GM12892 (cell line): ENCODE measurements at regions not wholly inside any gene's neighbourhood (a gene's known extent, or its start where the extent isn't known, plus 50 kb on each side); places are given as distances from the start of the nearest gene placed in this dataset.

Experiments used
- DNase-seq: peaks from one replicate; pipeline ENCODE4 v3.0.0; 2011; ENCODE audit not compliant: insufficient read length
- FAIRE-seq: peaks from 2 replicates; lab custom pipeline; 2011; peaks lifted over from hg19 to GRCh38; lab: Jason Lieb, UNC
- POLR2A ChIP-seq: IDR thresholded peaks from 2 replicates; pipeline ENCODE4 v1.6.1; 2011; ENCODE audit warnings: low read depth, low read length, control low read depth
- POLR2AphosphoS5 ChIP-seq: IDR thresholded peaks from 2 replicates; pipeline ENCODE4 v1.6.1; 2011; ENCODE audit warnings: low read depth, low read length, control low read depth
- TAF1 ChIP-seq: IDR thresholded peaks from 2 replicates; pipeline ENCODE4 v1.6.1; 2011; ENCODE audit warnings: low read depth, mild to moderate bottlenecking, control low read depth, low read length, borderline replicate concordance

DNA sequence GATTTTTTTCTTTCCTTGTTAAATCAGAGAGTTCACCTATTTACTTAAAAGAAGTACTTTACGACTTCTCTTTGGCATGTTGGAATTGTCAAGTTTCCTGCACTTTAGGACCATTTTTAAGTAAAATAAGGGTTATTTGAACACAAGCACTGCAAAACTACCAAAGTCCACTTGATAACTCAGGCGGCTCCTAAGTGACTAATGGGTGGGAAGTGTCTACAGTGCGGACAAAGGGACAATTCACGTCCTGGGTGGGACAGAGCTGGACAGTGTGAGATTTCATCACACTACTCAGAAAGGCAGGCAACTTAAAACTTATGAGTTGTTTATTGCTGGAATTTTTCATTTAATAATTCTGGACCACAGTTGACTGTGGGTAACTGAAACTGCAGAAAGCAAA, 590.2 kb upstream of the UBE2E2 start:
- FAIRE-seq (no peak), DNase-seq (no peak)
- TF ChIP-seq POLR2A (no peak), TAF1 (no peak), POLR2AphosphoS5 (no peak)

DNA sequence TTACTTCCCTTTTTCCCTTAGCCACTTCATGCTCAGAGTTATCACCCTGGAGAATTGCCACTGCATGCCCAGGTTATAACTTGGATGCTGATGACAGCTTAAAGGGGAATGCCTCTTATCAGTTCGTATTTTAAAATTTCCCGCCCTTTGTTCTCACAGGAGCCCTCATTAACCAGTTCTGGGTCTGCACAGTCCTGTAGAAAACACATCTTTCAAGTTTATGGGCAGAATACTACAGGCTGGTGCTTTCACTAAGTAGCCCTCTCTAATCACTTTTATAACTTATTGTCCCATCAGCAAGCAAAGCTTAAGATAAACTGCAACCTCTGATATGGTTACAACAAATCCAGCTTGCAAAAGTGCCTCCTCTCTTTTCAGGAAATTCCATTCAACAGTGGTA, 587.3 kb upstream of the UBE2E2 start:
- DNase-seq (no peak), FAIRE-seq (no peak)
- TF ChIP-seq TAF1, result no peak
- no peak for TF ChIP-seq POLR2AphosphoS5
- no peak for TF ChIP-seq POLR2A

DNA sequence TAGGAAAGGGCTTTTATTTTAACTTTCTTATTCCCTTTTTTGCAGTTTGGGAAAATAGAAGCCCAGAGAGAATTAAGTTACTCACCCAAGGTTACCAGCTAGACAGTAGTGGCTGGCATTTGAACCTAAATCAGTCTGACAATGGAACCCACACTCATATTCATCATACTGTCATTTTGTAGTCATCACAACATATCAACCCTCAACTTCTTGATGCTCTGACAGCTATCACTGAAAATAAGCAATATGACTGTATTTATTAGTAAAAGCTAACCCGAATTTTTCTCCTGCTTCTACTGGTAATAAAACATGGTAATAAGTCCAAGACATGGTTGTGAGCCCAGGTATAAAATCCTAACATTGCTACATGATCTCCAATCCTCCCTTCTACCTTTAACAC, 585.8 kb upstream of the UBE2E2 start:
- no peak for DNase-seq
- TF ChIP-seq POLR2A (no peak), TAF1 (no peak), POLR2AphosphoS5 (no peak)
- no peak for FAIRE-seq

DNA sequence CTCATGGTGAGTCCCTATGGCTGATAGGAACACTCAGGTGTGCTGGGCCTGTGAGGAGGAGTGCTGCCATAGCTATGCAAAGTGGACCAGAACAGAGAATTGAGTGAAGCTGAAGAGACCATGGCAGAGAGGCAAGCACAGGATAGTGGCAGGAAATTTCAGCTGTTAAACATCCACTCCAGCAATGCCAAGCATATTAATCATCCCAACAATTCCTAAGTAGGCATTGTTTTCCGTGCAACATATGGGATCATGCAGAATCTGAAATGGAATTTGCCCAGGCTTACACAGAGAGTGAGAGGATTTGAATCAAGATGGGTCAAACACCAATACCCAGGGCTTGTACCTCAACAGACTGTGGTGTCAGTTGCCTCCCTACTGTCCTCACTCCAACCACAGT, 582.6 kb upstream of the UBE2E2 start:
- FAIRE-seq, result no peak
- no peak for TF ChIP-seq TAF1
- TF ChIP-seq POLR2A, result no peak
- TF ChIP-seq POLR2AphosphoS5, result no peak
- DNase-seq, result no peak

DNA sequence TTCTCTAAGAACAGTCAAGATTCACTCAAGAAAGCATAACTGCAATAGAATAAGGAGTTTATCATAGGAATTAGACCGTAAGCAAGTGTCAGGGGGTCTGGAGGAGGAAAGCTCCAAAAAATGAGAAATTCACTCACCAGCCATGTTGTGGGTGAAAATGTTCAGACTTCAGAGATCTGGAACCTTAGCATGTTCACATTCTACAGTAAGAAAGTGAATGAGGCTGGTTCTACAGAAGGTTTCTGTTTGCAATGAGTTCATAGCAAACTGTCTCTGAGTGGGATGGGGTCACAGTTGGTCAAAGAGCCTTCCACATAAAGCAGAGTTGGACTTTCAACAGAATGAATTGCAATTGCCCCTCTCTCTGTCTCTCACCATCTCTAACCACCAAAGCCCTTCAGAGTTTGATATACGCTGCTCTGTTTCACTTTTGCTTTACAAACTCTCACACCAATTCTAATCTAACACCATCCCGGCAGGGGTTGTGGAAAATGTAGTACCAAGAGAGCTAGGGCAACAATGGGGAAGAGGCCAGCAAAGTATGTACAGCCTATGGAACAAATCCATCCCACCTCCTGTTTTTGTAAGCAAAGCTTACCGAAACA, 581.8 kb upstream of the UBE2E2 start:
- FAIRE-seq (no peak), DNase-seq (no peak)
- TF ChIP-seq TAF1 (no peak), POLR2A (no peak), POLR2AphosphoS5 (no peak)

DNA sequence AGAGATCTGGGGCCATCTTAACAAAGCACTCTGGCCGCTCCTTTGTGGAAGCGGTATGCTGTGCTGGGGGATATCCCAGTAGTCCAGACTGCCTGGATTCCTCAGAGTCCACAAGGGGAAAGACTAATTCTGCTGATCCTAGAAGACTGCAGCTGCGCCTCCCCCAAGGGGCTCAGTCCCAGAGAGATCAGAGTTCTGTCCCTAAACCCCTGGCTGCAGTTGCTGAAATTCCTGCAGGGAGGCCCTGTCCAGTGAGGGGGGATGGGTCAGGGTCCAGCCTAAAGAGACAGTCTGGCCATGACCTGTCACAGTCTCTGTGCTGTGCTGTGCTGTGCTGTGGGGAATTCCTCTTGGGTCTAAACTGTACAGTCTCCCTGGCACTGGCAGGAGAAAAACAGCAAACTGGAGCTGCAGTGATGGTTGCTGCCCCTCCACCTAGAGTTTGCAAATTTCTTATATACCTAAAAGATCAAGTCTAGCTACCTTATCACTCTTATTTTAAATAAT, 575.1 kb upstream of the UBE2E2 start:
- TF ChIP-seq POLR2A, result no peak
- TF ChIP-seq TAF1, result no peak
- TF ChIP-seq POLR2AphosphoS5, result no peak
- no peak for FAIRE-seq
- no peak for DNase-seq

DNA sequence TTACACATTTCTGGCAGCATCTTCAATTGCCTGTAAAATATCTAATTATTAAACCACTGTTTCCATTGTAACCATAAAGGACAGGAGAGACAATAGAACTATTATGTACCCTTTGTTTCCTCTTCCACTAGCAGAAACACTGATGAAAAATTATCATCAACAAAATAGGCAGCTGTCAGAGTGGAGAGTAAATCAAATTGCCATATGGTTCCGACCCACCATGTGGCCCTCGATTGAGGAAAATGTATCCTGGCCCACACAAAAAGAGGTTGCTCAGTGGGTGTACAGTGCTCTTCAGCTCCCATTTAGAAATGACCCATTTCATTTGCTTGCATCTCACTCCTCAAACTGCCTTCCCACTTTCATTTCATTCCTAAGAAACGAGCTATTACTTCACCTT, 570.6 kb upstream of the UBE2E2 start:
- FAIRE-seq, result no peak

DNA sequence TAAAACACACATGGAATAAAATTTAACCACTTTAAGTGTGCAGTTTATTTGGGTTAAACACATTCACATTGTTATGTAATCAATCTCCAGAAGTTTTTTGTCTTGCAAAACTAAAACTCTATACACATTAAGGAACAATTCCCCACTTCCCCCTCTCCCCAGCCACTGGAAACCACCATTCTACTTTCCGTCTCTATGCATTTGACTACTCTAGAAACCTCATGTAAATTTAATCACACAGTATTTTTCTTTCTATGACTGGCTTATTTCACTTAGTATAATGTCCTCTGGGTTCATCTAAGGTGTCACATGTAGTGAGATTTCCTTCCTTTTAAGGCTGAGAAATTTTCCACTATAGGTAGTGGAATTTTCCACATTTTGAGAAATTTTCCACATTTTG, 568.7 kb upstream of the UBE2E2 start:
- DNase-seq (no peak), FAIRE-seq (no peak)
- TF ChIP-seq POLR2AphosphoS5, result no peak
- TF ChIP-seq TAF1, result no peak
- no peak for TF ChIP-seq POLR2A

More for the DNA sequence above, 570.6 kb upstream of the UBE2E2 start:
- DNase-seq, result no peak
- TF ChIP-seq POLR2A (no peak), POLR2AphosphoS5 (no peak), TAF1 (no peak)

DNA sequence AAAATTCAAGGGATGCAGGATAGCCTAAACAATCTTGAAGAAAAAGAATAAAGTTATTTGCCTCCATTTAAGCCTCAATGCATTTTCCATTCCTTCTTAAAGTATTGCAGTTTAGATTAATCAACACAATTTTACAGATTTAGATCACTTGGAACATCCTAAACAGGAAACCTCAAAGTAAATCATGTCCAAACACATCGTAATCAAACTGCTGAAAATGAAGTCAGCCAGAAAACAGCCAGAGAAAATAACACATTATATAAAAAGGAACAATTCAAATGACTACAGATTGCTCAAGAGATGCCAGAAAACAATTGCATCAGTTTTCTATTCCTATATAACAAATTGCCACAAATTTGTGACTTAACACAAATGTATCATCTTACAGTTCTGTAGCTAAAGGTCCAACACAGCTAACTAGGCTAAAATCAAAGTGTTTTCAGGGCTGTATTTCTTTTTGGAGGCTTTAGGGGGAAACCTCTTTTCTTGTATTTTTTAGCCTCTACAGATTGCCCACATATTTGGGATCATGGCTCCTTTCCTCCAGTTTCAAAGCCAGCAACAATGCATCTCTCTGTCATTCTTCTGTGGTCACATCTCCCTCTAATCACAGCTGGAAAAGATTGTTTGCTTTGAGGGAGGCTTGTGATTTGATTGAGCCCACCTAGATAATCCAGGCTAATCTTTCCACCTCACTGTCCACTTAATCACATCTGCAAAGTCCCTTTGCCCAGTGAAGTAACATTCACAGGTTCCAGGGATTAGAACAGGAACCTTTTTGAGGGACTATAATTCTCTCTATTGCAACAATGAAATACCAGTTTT, 543.3 kb upstream of the UBE2E2 start:
- FAIRE-seq, result no peak
- no peak for DNase-seq
- no peak for TF ChIP-seq TAF1

DNA sequence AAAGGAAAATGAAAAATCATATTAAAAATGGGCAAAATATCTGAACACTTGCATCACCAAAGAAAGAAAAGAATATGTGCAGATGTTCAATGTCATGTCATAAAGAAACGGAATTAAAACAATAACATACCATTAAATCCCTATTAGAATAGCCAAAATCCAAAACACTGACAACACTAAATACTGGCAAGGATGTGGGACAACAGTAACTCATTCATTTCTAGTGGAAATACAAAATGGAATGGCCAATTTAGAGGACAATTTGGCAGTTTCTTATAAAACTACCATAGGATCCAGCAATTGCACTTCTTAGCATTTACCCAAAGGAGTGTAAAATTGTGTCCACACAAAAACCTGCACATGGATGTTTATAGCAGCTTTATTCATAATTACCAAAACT, 542.5 kb upstream of the UBE2E2 start:
- FAIRE-seq (no peak), DNase-seq (no peak)
- TF ChIP-seq TAF1 (no peak), POLR2A (no peak), POLR2AphosphoS5 (no peak)

DNA sequence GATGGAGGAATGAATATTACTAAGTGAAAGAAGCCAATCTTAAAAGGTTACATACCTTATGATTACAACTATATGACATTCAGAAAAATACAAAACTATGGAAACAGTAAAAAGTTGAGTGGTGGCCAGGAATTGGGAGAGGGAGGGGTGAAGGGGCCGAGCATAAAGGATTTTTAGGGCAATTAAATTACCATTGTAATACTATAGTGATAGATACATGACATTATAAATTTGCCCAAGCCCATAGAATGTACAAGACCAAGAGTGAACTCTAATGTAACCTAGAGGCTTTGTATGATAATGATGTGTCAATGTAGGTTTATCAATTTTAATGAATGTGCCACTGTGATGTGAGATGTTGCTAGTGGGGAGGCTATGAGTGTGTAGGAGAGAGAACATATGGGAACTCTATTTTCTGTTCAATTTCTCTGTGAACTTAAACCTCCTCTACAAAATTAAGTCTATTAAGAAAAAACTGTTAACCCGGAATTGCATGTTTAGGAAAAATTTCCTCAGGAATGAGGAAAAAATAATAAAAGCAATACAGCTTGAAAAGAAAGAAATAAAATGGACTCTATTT, 541.9 kb upstream of the UBE2E2 start:
- TF ChIP-seq POLR2A (no peak), TAF1 (no peak), POLR2AphosphoS5 (no peak)
- no peak for DNase-seq
- no peak for FAIRE-seq

DNA sequence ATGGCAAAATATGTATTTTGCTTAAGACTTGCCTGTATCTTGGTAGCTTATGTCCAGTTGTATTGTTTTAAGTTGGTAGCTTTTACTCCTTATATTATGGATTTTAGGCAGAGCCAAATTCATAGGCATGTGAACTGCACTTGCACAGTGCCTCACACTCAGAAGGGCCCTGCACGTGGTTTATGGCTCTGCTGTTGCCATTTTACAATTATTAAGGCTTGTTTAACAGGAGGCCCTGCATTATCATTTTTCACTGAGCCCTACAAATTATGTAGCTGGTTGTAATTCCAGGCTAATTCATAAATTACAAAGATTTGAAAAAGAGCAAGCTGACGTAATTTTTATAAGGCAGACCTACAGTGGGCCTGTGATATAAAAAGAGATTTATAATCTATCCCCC, 537.6 kb upstream of the UBE2E2 start:
- DNase-seq, result no peak
- FAIRE-seq, result no peak
- no peak for TF ChIP-seq POLR2AphosphoS5
- no peak for TF ChIP-seq TAF1
- no peak for TF ChIP-seq POLR2A
